ENCODE measurements at regions not wholly inside any gene's neighbourhood (a gene's known extent, or its start where the extent isn't known, plus 50 kb on each side); places are given as distances from the start of the nearest gene placed in this dataset.

GRCh38 chr6:126696921-126697693 lies 357.2 kb downstream of the CENPW start:
- Histone ChIP-seq H4K20me1 (no peaks in the 10 kb centered on the region), H3K4me3 (no peak overlapping the region), H3K27me3 (no peaks in the 10 kb centered on the region), H3K9ac (no peak overlapping the region), H3K4me1 (0 out of 2 replicates have a peak, but pooled peaks cover 5% of the 10 kb centered on the region), H3K36me3 (no peaks in the 10 kb centered on the region), H3K27ac (no peak overlapping the region), H3K4me2 (no peak overlapping the region), H3K9me3 (no peaks in the 10 kb centered on the region)
- TF ChIP-seq Cebpa-rat (IDR thresholded peaks at IDR 0.05) = peak; percentile 24; the same call in 1 of the 2 replicates

GRCh38 chr6:126698732-126699240 lies 358.9 kb downstream of the CENPW start:
- Histone ChIP-seq H3K9me3 (no peaks in the 10 kb centered on the region), H3K27me3 (no peaks in the 10 kb centered on the region), H3K4me1 (0 out of 2 replicates have a peak, but pooled peaks cover 5% of the 10 kb centered on the region), H3K9ac (no peak overlapping the region), H3K36me3 (no peaks in the 10 kb centered on the region), H3K27ac (no peak overlapping the region), H3K4me3 (no peak overlapping the region), H3K4me2 (no peak overlapping the region), H4K20me1 (no peaks in the 10 kb centered on the region)
- TF ChIP-seq Cebpa-rat (IDR thresholded peaks at IDR 0.05) = no peak

GRCh38 chr6:126701676-126702560 lies 362.0 kb downstream of the CENPW start:
- H4K20me1 ChIP-seq = no peaks in the 10 kb centered on the region
- H3K36me3 ChIP-seq = no peaks in the 10 kb centered on the region
- 0 out of 2 replicates have a peak, but pooled peaks cover 5% of the 10 kb centered on the region for H3K4me1 ChIP-seq
- H3K9ac ChIP-seq = no peak overlapping the region
- H3K27ac ChIP-seq = no peak overlapping the region
- H3K9me3 ChIP-seq = no peaks in the 10 kb centered on the region
- no peak overlapping the region for H3K4me3 ChIP-seq
- no peak overlapping the region for H3K4me2 ChIP-seq
- no peak for TF ChIP-seq Cebpa-rat (IDR thresholded peaks at IDR 0.05)
- no peaks in the 10 kb centered on the region for H3K27me3 ChIP-seq

GRCh38 chr6:126716032-126716431 lies 376.1 kb downstream of the CENPW start:
- Histone ChIP-seq H3K27ac (no peak overlapping the region), H3K9me3 (no peaks in the 10 kb centered on the region), H3K4me2 (no peak overlapping the region), H3K4me1 (no peaks in the 10 kb centered on the region), H3K27me3 (no peaks in the 10 kb centered on the region), H3K36me3 (no peaks in the 10 kb centered on the region), H4K20me1 (no peaks in the 10 kb centered on the region), H3K4me3 (no peak overlapping the region), H3K9ac (no peak overlapping the region)
- TF ChIP-seq Cebpa-rat (IDR thresholded peaks at IDR 0.05) = no peak

GRCh38 chr6:126716826-126717509 lies 377.1 kb downstream of the CENPW start:
- H3K9ac ChIP-seq = no peak overlapping the region
- no peak overlapping the region for H3K4me3 ChIP-seq
- no peaks in the 10 kb centered on the region for H3K27me3 ChIP-seq
- no peak overlapping the region for H3K27ac ChIP-seq
- no peaks in the 10 kb centered on the region for H3K9me3 ChIP-seq
- H3K36me3 ChIP-seq = no peaks in the 10 kb centered on the region
- no peaks in the 10 kb centered on the region for H3K4me1 ChIP-seq
- no peak for TF ChIP-seq Cebpa-rat (IDR thresholded peaks at IDR 0.05)
- H4K20me1 ChIP-seq = no peaks in the 10 kb centered on the region
- H3K4me2 ChIP-seq = no peak overlapping the region

GRCh38 chr6:126718600-126719327 lies 378.8 kb downstream of the CENPW start:
- no peaks in the 10 kb centered on the region for H3K27me3 ChIP-seq
- no peaks in the 10 kb centered on the region for H3K9me3 ChIP-seq
- H3K36me3 ChIP-seq = no peaks in the 10 kb centered on the region
- no peak for TF ChIP-seq Cebpa-rat (IDR thresholded peaks at IDR 0.05)
- H3K4me3 ChIP-seq = no peak overlapping the region
- no peak overlapping the region for H3K9ac ChIP-seq
- H4K20me1 ChIP-seq = no peaks in the 10 kb centered on the region
- no peak overlapping the region for H3K27ac ChIP-seq
- no peaks in the 10 kb centered on the region for H3K4me1 ChIP-seq
- H3K4me2 ChIP-seq = no peak overlapping the region

- no peaks in the 10 kb centered on the region for H4K20me1 ChIP-seq
- TF ChIP-seq Cebpa-rat (IDR thresholded peaks at IDR 0.05) = no peak
- H3K4me1 ChIP-seq = no peaks in the 10 kb centered on the region
- H3K27ac ChIP-seq = no peak overlapping the region
- H3K9ac ChIP-seq = no peak overlapping the region
- H3K4me3 ChIP-seq = no peak overlapping the region
- H3K27me3 ChIP-seq = no peaks in the 10 kb centered on the region
- H3K9me3 ChIP-seq = no peaks in the 10 kb centered on the region
- H3K36me3 ChIP-seq = no peaks in the 10 kb centered on the region
- H3K4me2 ChIP-seq = no peak overlapping the region
These were observed 380.4 kb downstream of the CENPW start for GRCh38 chr6:126720304-126720703.

GRCh38 chr6:126721581-126722160 lies 381.8 kb downstream of the CENPW start:
- no peak overlapping the region for H3K9ac ChIP-seq
- H3K4me1 ChIP-seq = no peaks in the 10 kb centered on the region
- TF ChIP-seq Cebpa-rat (IDR thresholded peaks at IDR 0.05) = no peak
- no peak overlapping the region for H3K27ac ChIP-seq
- no peak overlapping the region for H3K4me2 ChIP-seq
- no peak overlapping the region for H3K4me3 ChIP-seq
- peaks cover 6% of the 10 kb centered on the region; the same call in 1 of the 2 replicates for H3K9me3 ChIP-seq
- no peaks in the 10 kb centered on the region for H4K20me1 ChIP-seq
- no peaks in the 10 kb centered on the region for H3K27me3 ChIP-seq
- H3K36me3 ChIP-seq = no peaks in the 10 kb centered on the region

- no peak overlapping the region for H3K9ac ChIP-seq
- peaks cover 7% of the 10 kb centered on the region; the same call in 1 of the 2 replicates for H3K9me3 ChIP-seq
- H3K27me3 ChIP-seq = no peaks in the 10 kb centered on the region
- no peak overlapping the region for H3K4me3 ChIP-seq
- H3K4me2 ChIP-seq = no peak overlapping the region
- H3K36me3 ChIP-seq = no peaks in the 10 kb centered on the region
- TF ChIP-seq Cebpa-rat (IDR thresholded peaks at IDR 0.05) = no peak
- H3K4me1 ChIP-seq = no peaks in the 10 kb centered on the region
- no peak overlapping the region for H3K27ac ChIP-seq
- H4K20me1 ChIP-seq = no peaks in the 10 kb centered on the region
These were observed 382.5 kb downstream of the CENPW start for GRCh38 chr6:126722411-126722810.

Data from BLaER1 (cell line).